Fibroblast of pulmonary artery (primary cell): ENCODE measurements at regions not wholly inside any gene's neighbourhood (a gene's known extent, or its start where the extent isn't known, plus 50 kb on each side); places are given as distances from the start of the nearest gene placed in this dataset.

ENCODE experiments used
- DNase-seq: peaks from one replicate; pipeline ENCODE4 v3.0.0-alpha.2; 2010; ENCODE audit warnings: low read depth
- H3K4me3 ChIP-seq: replicated peaks from 2 replicates; pipeline ENCODE4 v1.5.1; 2011; ENCODE audit warnings: low read depth, mild to moderate bottlenecking, control low read depth, low read length, moderate library complexity
- TF ChIP-seq, protein P1 (sequence below): IDR thresholded peaks from 2 replicates; pipeline ENCODE4 v1.5.1; 2011; ENCODE audit warnings: mild to moderate bottlenecking, control low read depth, low read length, inconsistent platforms; ENCODE audit errors: missing control alignments

DNA sequence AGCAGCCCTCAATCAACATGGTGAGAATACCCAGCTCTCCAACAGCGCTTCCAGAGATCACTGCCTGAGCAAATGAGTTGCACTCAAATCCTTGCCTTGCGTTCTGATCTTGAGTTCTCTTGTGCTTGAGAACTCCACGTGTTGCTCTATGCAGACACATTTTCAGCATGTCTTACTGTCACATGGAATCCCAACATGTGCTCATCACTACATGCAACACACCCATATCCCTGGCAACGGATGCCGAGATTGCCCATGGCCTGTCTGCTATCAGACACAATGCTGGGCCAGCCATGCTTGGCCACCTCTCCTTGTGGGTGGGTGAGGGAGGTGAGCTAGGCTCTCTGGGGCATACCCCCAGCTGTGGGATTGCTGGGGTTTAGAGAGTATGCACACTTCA lies 91.9 kb upstream of the LDAH start:
- no peak overlapping the region for H3K4me3 ChIP-seq
- TF ChIP-seq, protein P1, sequence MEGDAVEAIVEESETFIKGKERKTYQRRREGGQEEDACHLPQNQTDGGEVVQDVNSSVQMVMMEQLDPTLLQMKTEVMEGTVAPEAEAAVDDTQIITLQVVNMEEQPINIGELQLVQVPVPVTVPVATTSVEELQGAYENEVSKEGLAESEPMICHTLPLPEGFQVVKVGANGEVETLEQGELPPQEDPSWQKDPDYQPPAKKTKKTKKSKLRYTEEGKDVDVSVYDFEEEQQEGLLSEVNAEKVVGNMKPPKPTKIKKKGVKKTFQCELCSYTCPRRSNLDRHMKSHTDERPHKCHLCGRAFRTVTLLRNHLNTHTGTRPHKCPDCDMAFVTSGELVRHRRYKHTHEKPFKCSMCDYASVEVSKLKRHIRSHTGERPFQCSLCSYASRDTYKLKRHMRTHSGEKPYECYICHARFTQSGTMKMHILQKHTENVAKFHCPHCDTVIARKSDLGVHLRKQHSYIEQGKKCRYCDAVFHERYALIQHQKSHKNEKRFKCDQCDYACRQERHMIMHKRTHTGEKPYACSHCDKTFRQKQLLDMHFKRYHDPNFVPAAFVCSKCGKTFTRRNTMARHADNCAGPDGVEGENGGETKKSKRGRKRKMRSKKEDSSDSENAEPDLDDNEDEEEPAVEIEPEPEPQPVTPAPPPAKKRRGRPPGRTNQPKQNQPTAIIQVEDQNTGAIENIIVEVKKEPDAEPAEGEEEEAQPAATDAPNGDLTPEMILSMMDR: no peak
- DNase-seq: no peak

DNA sequence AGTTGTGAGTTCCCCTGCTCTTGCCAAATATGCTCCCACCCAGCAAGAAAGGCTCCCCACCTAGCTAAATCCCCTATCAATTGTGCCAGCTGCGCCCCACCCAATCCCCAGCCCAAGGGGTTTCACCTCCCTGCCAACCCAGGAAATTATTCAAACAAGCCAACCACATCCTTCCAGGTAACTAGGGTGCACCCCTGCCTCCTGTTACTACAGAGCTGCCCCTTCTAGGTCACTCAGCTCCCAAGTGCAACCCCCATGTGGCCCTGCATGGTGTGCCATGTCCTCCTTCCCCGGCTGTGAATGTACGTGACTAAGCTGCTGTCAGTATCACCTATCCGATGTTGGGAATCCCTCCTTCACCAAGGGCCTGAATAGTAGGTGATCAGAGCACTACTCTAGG lies 91.2 kb upstream of the LDAH start:
- DNase-seq: no peak
- no peak overlapping the region for H3K4me3 ChIP-seq
- TF ChIP-seq, protein P1: no peak

DNA sequence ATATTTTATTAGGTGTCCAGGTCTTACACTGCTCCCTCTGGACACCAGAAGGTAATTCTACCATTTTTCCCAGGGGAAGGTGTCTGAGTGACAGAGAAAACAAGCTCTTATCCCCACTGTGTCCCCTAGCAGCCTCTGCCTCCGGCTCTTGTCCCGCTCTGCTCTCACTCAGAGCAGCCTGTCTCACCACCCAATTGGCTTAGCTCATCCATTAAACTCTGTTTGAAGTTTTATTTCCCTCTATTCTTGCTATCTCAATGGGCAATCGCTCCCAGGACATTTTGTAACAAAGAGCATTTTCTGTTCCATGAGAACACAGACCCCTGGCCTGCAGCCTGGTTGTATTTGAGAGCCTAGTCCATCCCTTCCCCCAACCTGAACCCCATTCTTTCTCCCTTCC lies 90.6 kb upstream of the LDAH start:
- H3K4me3 ChIP-seq: no peak overlapping the region
- TF ChIP-seq, protein P1: no peak
- no peak for DNase-seq

DNA sequence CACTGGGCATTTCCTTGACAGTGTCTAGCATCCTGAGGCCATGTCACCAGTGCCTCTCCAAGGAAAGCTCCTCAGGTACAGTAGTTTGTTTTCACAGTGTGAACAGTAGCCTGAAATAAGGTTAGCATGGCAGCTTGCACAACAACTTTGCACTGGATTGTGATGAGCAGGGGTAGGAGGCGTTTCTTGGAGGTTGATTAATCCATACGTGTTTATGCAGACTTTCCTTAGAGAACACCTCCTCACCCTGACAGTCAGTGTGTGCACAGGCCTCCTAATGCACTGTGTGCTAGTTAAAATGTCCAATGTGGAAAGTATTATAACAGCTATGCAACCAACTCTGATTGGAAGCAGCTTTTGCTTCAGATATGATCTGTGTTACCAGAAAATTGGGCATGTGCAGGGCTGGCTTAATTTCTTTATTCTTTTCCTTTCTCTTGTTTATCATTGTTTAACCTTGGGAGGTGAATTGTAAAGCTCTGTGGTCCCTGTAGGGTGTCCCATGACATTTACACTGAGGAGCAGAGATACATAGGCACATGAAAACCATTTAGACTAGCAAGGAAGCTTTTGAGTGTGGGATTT lies 77.2 kb upstream of the LDAH start:
- TF ChIP-seq, protein P1: no peak
- DNase-seq: no peak
- H3K4me3 ChIP-seq: no peak overlapping the region

DNA sequence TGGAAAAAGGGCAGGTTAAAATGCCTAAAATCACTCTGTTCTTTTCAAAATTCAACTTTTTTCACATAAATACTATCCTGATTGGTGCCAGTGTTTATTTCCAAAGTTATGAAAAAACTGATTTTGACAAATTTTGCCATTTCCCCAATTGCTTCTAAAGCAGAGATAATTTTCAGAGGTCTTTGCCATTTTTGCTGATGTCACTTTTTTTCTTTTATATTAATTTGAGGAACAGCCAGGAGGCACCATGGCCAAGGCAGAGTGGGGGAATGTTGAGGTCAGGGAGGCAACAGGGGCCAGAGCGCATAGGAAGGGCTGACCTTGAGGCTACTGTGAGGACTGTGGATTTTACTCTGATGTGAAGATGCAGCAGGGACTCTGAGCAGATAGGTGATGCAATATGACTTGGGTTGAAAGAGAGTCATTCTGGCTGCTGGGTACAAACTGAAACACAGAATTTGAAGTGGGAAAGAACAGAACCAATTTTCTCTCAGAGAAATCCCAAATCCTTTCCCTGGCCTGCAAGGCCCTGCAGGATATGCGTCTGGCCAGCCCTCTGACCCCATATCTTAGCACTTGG lies 75.1 kb upstream of the LDAH start:
- TF ChIP-seq, protein P1: no peak
- H3K4me3 ChIP-seq: no peak overlapping the region
- DNase-seq: no peak

DNA sequence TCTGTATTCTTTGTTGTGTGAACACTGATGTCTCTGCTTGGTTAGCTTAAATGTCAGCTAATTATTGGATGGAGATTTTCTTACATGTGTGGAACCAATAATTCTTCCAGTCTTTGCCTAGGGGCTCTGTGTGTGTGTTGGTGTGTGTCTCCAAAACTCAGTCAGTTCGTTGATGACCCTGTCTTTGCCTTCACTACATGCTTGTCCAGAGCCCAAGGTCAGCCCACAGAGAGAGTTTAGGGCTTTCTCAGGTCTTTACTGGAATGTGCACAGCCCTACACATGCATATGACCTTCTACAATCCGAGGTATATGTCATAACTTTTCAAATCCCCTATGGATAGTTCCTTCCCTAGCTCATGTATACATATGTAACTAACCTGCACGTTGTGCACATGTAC lies 74.1 kb upstream of the LDAH start:
- TF ChIP-seq, protein P1: no peak
- DNase-seq: no peak
- no peak overlapping the region for H3K4me3 ChIP-seq

DNA sequence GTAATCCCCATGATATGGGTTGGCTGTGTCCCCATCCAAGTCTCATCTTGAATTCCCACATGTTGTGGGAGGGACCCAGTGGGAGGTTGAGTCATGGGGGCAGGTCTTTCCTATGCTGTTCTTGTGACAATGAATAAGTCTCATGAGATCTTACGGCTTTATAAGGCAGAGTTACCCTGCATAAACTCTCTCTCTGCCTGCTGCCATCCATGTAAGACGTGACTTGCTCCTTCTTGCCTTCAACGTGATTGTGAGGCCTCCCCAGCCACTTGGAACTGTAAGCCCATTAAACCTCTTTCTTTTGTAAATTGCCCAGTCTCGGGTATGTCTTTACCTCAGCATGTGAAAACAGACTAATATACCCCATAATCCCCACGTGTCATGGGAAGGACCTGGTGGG lies 61.9 kb upstream of the LDAH start:
- no peak overlapping the region for H3K4me3 ChIP-seq
- DNase-seq: no peak
- TF ChIP-seq, protein P1: no peak
